Fibroblast of upper back skin (primary cell): ENCODE measurements at regions not wholly inside any gene's neighbourhood (a gene's known extent, or its start where the extent isn't known, plus 50 kb on each side); places are given as distances from the start of the nearest gene placed in this dataset.

Experiments
- DNase-seq: peaks from one replicate; pipeline ENCODE4 v3.0.0-alpha.2; 2013

GRCh38 chr7:88402529-88402928 lies 95.8 kb upstream of the STEAP4 start:
- DNase-seq = no peak

DNA sequence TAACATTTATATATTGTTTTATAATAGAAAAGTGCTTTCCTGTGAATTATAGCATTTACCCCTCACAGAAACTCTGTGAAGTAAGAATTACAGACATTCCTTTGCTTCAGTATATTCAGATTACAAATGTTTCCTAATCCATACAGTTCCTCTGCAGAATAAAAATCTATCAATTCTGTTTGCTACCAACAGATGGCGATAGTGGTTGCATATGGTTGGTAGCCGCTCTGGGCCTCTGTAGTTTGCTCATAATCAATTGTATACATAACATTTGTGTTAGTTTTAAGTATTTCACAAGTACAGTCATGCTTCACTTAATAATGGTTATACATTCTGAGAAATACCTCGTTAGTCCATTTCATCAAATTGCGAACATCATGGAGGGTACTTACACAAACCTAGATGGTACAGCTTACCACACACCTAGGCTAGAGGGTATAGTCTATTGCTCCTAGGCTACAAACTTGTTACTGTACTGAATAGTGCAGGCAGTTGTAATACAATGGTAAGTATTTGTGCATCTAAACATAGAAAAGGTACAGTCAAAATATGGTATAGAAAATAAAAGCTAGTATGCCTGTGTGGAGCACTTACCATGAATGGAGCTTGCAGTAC lies 94.4 kb upstream of the STEAP4 start:
- DNase-seq = peak; percentile 2

GRCh38 chr7:88399696-88400240 lies 93.1 kb upstream of the STEAP4 start:
- DNase-seq = peak; percentile 2

- no peak for DNase-seq
Measured at GRCh38 chr7:88399036-88399435, 92.3 kb upstream of the STEAP4 start.

DNA sequence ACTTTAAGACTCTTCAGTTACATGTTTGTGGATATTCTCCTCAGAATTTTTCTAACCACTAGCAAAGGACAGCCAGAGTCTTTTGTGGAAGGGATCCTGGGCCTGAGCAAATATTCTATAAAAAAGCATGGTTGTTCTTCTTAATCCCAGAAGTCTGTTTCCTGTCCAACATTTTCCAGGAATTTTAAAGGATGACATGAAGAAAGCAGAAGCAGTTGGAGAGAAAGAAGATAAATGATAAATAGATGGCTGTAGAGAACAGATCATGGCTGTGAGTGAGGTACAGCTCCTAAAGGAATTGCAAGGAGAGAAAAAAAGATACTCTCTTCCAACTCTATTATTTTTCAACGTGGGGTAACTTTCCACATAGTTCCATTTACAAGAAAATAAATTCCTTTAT lies 91.8 kb upstream of the STEAP4 start:
- no peak for DNase-seq

GRCh38 chr7:88396948-88397322 lies 90.2 kb upstream of the STEAP4 start:
- DNase-seq = no peak

- no peak for DNase-seq
Measured at GRCh38 chr7:88396295-88396947, 89.7 kb upstream of the STEAP4 start.

DNA sequence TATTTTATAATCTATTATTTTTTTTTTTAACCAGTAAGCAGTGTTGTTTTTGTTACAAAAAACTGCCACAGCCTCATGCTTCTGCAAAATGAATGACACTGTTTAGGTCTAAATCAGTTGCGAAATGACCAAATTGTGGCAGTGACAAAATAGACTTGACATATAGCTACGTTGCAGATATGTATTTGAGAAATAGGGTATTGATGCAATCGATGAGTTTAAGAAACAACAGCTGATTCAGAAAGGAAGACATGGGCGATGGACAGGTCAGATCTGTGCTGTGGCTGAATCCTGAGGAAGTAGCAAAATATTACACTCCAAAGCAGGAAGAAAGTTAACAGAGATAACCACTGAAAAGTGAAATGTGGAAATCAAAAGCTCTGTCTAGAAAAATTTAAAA lies 89.0 kb upstream of the STEAP4 start:
- DNase-seq = no peak

- no peak for DNase-seq
Measured at GRCh38 chr7:88391247-88391646, 84.6 kb upstream of the STEAP4 start.

DNA sequence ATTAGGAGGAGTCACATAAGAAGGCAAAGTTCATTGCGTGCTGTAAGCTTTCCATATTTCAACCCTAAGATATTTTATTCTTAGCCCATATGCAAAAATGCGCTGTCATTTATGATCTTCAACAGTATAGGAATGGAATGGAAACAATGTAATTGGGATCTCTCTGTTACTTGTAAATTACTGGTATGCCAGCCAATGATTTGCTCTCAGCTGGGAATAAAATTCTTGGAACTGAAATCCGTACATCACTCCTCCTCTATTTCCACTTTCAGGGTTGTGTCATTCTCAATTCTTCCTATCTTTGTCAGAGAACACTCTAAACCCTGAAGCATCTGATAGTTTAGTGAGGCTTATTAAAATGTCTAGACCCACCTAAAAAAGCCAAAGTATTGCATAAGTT lies 80.7 kb upstream of the STEAP4 start:
- DNase-seq = no peak

DNA sequence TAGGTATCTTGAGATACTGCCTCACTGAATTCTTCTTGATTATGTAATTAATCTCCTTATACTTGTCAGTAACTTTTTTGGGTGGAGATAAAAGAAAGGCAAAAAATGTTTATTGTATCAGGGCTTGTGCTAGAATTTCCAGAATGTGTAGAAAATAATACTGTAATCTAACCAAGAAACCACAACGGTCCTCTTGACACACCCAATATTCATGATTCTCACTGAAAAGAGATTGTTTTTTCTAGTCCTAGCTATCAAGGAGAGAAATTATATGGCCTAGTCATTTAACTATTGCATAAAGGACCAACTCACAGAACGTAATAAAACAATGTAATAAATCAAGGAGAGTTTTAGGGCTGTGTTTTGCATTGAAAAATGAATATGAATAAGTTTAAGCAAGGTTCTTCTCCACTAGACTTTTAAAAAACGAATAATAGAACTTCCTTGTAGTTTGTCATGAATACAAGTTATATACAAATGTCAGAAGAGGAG lies 80.0 kb upstream of the STEAP4 start:
- DNase-seq = no peak

DNA sequence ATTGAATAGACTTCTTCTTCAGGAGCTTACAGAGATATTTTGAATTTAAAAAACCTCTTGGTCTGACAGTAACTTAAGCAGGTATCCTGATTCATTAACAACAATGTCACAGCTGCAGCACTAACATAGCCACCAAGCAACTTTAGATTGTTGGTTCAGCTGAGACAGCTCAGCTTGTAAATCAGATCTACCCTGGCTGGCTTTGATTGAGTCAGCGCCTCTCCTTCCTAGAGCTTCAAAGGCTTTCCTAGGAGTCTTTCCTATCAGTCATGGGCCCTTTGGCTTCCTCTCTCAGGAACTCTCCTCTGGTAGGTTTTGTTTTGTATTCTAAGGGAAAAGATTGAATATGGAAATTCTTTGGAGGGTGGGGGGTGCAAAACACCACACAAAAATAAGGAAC lies 70.7 kb upstream of the STEAP4 start:
- DNase-seq = no peak

GRCh38 chr7:88368686-88369085 lies 62.0 kb upstream of the STEAP4 start:
- no peak for DNase-seq

DNA sequence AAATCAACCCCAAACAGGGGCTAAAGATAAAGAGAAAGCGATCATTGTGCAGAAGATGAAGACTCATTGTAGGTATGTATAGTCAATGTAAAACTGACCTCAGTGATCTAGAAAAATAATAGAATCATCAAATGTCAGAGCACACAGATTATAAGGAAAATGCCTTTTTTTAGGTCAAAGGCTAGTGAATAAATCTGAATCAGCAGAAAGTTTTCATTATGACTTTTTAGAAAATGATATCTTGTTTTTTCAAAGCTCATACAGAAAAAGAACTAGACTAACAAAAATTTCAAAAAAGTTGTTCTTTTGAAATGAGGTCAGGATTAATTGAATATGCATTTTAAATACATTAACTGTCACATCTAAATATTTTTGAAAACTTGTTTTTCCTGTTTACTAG lies 60.2 kb upstream of the STEAP4 start:
- DNase-seq = no peak

DNA sequence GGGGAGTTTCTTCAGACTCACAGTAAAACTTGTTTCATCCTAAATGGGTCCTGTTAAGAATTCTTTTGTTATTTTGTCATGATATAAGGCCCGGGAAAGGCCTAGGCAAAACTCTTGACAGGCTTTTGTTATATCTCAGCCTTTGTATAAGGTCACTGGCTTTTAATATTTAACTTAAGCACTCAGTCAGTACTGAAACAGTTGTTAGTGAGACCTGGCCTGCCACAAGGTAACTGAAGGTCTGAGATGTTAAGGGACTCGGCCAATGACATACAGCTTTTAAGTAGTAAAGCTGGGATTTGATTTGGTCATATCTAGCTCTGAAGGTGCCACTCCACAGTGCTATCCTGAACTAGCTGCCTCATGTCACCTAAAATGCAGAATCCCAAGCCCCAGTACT lies 57.2 kb upstream of the STEAP4 start:
- DNase-seq = no peak

GRCh38 chr7:88363249-88363648 lies 56.6 kb upstream of the STEAP4 start:
- DNase-seq = no peak

DNA sequence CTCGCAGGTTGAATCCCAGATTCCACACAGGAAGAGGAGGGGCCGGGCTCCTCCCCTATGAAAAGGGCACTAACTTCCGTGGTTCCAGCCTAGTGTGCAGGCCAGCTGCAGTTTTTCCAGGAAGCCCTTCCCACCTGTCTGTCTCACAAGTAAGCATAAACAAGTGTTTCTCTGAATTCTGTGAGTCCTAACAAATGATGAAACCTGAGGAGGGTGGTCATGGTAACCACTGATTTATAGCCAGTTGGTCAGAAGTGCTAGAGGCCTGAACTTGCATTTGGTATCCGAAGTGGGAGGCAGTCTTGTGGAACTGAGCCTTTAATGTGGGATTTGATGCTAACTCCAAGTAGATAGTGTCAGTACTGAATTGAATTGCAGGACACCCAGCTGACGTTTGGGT lies 54.7 kb upstream of the STEAP4 start:
- no peak for DNase-seq

GRCh38 chr7:88358881-88359280 lies 52.2 kb upstream of the STEAP4 start:
- no peak for DNase-seq

- no peak for DNase-seq
Measured at GRCh38 chr7:88358526-88358838, 51.8 kb upstream of the STEAP4 start.

- no peak for DNase-seq
Measured at GRCh38 chr7:88357781-88358525, 51.3 kb upstream of the STEAP4 start.

- no peak for DNase-seq
Measured at GRCh38 chr7:88357294-88357693, 50.6 kb upstream of the STEAP4 start.
